ENCODE measurements at regions not wholly inside any gene's neighbourhood (a gene's known extent, or its start where the extent isn't known, plus 50 kb on each side); places are given as distances from the start of the nearest gene placed in this dataset.
"Not testable (repeated sequence)": the region's sequence is repeated elsewhere in the genome, so short reads cannot be mapped to it uniquely, and the experiment has no call there.

DNA sequence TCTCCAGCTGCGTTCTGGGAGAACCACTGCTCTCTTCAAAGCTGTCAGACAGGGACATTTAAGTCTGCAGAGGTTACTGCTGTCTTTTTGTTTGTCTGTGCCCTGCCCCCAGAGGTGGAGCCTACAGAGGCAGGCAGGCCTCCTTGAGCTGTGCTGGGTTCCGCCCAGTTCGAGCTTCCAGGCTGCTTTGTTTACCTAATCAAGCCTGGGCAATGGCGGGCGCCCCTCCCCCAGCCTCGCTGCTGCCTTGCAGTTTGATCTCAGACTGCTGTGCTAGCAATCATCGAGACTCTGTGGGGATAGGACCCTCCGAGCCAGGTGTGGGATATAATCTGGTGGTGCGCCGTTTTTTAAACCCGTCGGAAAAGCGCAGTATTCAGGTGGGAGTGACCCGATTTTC, 145.8 kb upstream of the FANCL start:
- DNase-seq; H3K36me3 Mint-ChIP-seq (ENCODE audit: low read depth); H3K27me3 Mint-ChIP-seq; POLR2A ChIA-PET; intact Hi-C loops (cut with DNase I, micrococcal nuclease); H3K9me3 Mint-ChIP-seq (ENCODE audit: low read depth); H3K4me1 Mint-ChIP-seq; H3K4me3 Mint-ChIP-seq; CTCF ChIA-PET; H3K27ac Mint-ChIP-seq; ATAC-seq: not testable (repeated sequence)

DNA sequence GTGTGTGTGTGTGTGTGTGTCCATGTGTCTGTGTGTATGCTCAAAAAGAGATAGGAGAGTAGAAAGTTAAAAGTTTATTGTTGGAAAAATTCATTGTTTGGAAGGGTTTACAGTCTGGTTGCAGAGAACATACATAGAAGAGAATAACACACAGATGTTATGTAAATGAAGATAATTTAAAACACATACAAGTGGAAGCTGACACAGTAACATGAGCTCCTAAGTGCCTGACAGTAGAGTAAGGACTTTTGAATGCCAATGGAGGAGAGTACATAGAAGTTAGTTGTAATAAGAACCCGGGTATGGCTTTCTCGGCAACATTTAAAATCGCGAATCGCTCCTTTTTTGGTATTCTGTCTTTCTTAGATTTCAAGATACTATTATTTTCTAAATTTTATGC, 137.0 kb upstream of the FANCL start:
- Mint-ChIP-seq H3K27me3 (peaks cover 2% of the 10 kb centered on the region), H3K4me1 (peaks cover 13% of the 10 kb centered on the region), H3K27ac (no peak overlapping the region), H3K4me3 (no peak overlapping the region), H3K36me3 (ENCODE audit: low read depth) (no peaks in the 10 kb centered on the region), H3K9me3 (ENCODE audit: low read depth) (no peaks in the 10 kb centered on the region)
- DNase-seq (no peak), ATAC-seq (no peak)
- CTCF ChIA-PET, result interaction anchor here (0.6 kb wide), 2 partner anchors 113 to 386 kb away, joined by 4 read pairs; no protein-coding TSS in a partner anchor
- POLR2A ChIA-PET, result no interaction called here
- intact Hi-C loops (cut with DNase I, micrococcal nuclease), result no loop called here

DNA sequence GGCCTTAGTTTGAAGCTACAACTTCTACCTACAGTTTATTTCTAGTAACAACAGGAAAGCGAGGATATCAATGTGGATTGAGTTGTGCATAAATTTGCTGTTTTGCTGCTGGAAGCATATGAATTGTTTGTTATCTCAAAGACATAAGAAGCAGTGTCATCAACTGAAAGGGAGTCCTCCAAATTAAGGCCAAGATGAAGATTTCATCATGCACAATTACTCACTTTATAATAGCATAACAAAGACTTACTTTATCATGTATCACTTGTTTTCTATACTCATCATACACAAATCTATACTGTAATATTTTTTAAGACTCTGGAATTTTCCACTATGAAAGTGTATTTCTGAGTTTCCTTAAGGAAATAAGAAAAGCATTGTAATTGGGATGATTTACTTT, 136.1 kb upstream of the FANCL start:
- H3K4me3 Mint-ChIP-seq, result no peak overlapping the region
- CTCF ChIA-PET, result no interaction called here
- DNase-seq (no peak), ATAC-seq (no peak)
- H3K27ac Mint-ChIP-seq, result no peak overlapping the region
- POLR2A ChIA-PET, result no interaction called here
- intact Hi-C loops (cut with DNase I, micrococcal nuclease), result loop anchor here in 1 of 2 experiments (2.0 kb wide), 1 partner anchor 26 kb away; no protein-coding TSS in a partner anchor
- no peaks in the 10 kb centered on the region for H3K36me3 Mint-ChIP-seq (ENCODE audit: low read depth)
- peaks cover 13% of the 10 kb centered on the region for H3K4me1 Mint-ChIP-seq
- H3K27me3 Mint-ChIP-seq, result peaks cover 6% of the 10 kb centered on the region
- no peaks in the 10 kb centered on the region for H3K9me3 Mint-ChIP-seq (ENCODE audit: low read depth)

DNA sequence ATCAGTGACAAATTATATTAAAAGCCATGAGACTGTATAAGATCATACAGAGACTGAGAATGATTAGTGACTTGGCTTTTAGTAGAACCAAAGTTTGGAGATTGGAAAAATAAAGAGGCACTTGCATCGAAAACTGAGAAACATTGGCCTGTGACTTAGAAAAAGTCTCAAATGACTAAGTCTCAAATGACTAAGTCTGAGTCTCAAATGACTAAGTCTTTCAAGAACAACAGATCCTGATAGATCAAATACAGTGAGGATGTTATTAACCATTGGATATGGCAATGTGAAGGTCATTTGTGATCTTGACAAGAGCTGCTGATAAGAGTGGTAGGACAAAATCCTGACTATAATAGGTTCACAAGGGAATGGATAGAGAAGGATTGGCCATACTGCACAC, 135.5 kb upstream of the FANCL start:
- peaks cover 8% of the 10 kb centered on the region for H3K27me3 Mint-ChIP-seq
- DNase-seq (no peak), ATAC-seq (peak; percentile 74)
- H3K4me3 Mint-ChIP-seq, result no peak overlapping the region
- no peaks in the 10 kb centered on the region for H3K9me3 Mint-ChIP-seq (ENCODE audit: low read depth)
- H3K27ac Mint-ChIP-seq, result no peak overlapping the region
- intact Hi-C loops (cut with DNase I, micrococcal nuclease), result loop anchor here (1.0 to 2.0 kb wide), 2 partner anchors 26 kb away; no protein-coding TSS in a partner anchor
- ChIA-PET POLR2A (no interaction called here), CTCF (no interaction called here)
- no peaks in the 10 kb centered on the region for H3K36me3 Mint-ChIP-seq (ENCODE audit: low read depth)
- H3K4me1 Mint-ChIP-seq, result peaks cover 13% of the 10 kb centered on the region

DNA sequence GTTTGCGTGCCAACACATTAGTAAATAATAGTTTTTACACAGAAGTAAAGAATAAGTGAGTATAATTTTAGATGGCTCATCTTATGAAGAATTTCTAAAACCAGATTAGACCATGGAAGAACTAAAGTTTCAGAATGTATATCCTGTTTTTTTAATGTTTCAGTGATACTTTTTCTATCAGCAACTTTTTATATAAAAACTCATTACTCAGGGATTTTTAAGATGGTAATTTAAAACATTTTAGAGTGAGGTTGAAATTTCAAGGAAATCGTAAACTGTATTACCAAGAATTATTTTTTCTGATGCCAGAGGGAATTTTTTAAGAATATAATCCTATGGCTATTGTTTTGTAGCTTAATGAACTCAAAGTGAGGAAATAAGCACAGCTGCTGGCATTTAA, 128.5 kb upstream of the FANCL start:
- H3K9me3 Mint-ChIP-seq (ENCODE audit: low read depth), result no peaks in the 10 kb centered on the region
- ATAC-seq, result no peak
- no peak overlapping the region for H3K4me3 Mint-ChIP-seq
- H3K4me1 Mint-ChIP-seq, result no peaks in the 10 kb centered on the region
- peaks cover 7% of the 10 kb centered on the region for H3K27me3 Mint-ChIP-seq
- no peak overlapping the region for H3K27ac Mint-ChIP-seq
- intact Hi-C loops (cut with DNase I, micrococcal nuclease), result no loop called here
- ChIA-PET POLR2A (no interaction called here), CTCF (no interaction called here)
- no peak for DNase-seq
- H3K36me3 Mint-ChIP-seq (ENCODE audit: low read depth), result no peaks in the 10 kb centered on the region

DNA sequence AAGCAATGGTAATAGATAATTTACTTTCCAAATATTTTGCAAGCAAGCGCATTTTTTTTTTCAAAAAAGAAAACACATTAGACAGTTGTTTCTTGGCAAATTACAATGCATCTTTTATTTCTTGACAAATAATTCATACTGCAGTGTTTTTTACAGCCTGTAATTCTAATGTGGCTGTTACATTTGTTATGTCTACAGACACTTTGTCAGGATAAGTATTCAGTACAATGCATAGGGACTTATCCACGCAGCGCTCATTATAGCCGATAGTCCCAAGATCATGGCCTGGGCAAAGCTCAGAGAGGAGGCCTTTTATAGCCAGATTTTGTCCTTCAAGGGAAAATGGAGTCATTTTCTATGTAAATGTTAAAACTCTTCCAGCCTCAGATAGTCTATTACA, 123.0 kb upstream of the FANCL start:
- DNase-seq (no peak), ATAC-seq (no peak)
- no peak overlapping the region for H3K27ac Mint-ChIP-seq
- POLR2A ChIA-PET, result no interaction called here
- no peak overlapping the region for H3K4me3 Mint-ChIP-seq
- peaks cover 11% of the 10 kb centered on the region for H3K27me3 Mint-ChIP-seq
- intact Hi-C loops (cut with DNase I, micrococcal nuclease), result no loop called here
- no peaks in the 10 kb centered on the region for H3K4me1 Mint-ChIP-seq
- CTCF ChIA-PET, result no interaction called here
- H3K36me3 Mint-ChIP-seq (ENCODE audit: low read depth), result no peaks in the 10 kb centered on the region
- no peaks in the 10 kb centered on the region for H3K9me3 Mint-ChIP-seq (ENCODE audit: low read depth)

DNA sequence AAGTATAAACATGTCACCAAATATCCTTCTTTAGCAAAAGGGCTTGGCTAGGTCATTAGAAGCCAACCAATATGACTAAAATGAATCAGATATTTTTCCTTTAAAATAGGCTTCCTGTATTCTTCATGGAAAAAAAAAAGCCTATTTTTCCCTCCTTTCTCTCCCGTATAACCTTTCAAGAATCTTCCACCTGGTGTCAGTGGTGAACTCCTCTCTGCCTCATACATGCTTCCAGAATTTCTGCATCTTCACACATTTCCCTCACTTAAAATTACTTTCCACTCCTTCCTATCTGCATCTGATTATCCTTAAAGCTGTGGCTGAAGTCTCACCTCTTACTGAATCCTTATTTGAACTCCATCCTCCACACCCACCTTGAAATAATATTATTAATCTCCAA, 116.9 kb upstream of the FANCL start:
- Mint-ChIP-seq H3K9me3 (ENCODE audit: low read depth) (no peaks in the 10 kb centered on the region), H3K4me3 (no peak overlapping the region), H3K4me1 (no peaks in the 10 kb centered on the region), H3K27ac (no peak overlapping the region), H3K36me3 (ENCODE audit: low read depth) (no peaks in the 10 kb centered on the region), H3K27me3 (peaks cover 32% of the 10 kb centered on the region)
- ATAC-seq (no peak), DNase-seq (no peak)
- ChIA-PET CTCF (no interaction called here), POLR2A (no interaction called here)
- intact Hi-C loops (cut with DNase I, micrococcal nuclease), result no loop called here

DNA sequence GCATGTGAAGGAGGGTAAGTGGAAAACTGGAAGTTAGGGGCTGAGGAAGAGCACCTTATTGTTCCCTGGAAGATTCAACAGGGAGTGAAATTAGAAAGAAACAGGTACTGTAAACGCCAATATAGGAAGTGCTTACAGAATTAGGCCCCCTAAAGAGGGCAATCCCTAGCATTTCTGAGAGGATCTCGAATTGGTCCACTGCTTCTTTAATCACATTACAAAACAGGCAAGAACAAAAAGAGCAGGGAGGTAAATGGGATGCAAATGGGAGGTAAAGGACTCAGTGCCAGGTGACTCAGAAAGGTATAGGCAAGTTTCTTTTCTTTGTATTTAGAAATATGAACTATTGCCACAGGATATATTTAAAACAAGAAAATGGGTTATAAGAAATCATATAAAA, 116.4 kb upstream of the FANCL start:
- intact Hi-C loops (cut with DNase I, micrococcal nuclease), result no loop called here
- peaks cover 30% of the 10 kb centered on the region for H3K27me3 Mint-ChIP-seq
- CTCF ChIA-PET, result no interaction called here

DNA sequence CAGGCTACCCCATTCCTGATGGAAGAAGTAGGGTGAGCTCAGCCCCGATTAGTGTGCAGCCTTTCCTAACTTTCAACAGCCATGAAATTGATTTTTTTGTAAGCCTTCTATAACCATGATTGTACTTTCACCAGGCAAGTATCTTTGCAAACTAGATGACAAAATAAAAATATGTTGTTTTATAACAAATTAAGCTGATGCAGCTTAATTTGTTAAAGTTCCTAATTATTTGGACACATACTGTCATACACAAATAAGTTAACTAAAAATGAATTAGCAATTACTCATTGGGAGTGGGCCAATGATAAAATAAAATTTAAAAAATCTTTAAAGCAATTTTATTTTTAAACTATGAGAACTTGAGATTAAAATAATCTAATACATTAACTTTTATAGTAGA, 113.1 kb upstream of the FANCL start:
- Mint-ChIP-seq H3K9me3 (ENCODE audit: low read depth) (no peaks in the 10 kb centered on the region), H3K4me1 (peaks cover 3% of the 10 kb centered on the region)
- CTCF ChIA-PET, result no interaction called here

More for the DNA sequence above, 116.4 kb upstream of the FANCL start:
- H3K27ac Mint-ChIP-seq, result no peak overlapping the region
- DNase-seq (no peak), ATAC-seq (no peak)
- POLR2A ChIA-PET, result no interaction called here
- no peak overlapping the region for H3K4me3 Mint-ChIP-seq
- no peaks in the 10 kb centered on the region for H3K9me3 Mint-ChIP-seq (ENCODE audit: low read depth)
- H3K4me1 Mint-ChIP-seq, result no peaks in the 10 kb centered on the region
- no peaks in the 10 kb centered on the region for H3K36me3 Mint-ChIP-seq (ENCODE audit: low read depth)

DNA sequence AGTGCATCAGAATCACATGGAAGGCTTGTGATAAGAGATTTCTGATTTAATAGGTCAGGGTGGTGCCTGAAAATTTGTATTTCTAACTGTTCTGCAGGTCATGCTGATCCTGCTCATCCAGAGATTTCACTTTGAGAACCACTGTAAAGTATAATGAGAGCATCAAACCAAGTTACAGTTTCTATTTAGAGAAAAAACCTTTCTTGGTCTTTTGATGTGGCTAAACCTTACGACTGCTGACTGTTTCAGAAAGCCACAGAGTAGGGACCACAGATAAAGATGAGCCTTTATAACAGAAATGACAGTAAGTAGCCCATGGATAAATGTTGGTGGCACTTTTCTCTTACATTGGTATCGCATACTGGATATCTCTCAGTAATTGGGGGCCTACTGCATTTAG, 109.4 kb upstream of the FANCL start:
- Mint-ChIP-seq H3K4me3 (no peak overlapping the region), H3K27me3 (peaks cover 43% of the 10 kb centered on the region), H3K9me3 (ENCODE audit: low read depth) (no peaks in the 10 kb centered on the region), H3K36me3 (ENCODE audit: low read depth) (no peaks in the 10 kb centered on the region), H3K27ac (no peak overlapping the region), H3K4me1 (peaks cover 3% of the 10 kb centered on the region)
- ATAC-seq (peak; percentile 90), DNase-seq (no peak)
- ChIA-PET CTCF (no interaction called here), POLR2A (no interaction called here)
- intact Hi-C loops (cut with DNase I, micrococcal nuclease), result loop anchor here (1.0 to 2.0 kb wide), 2 partner anchors 26 kb away; no protein-coding TSS in a partner anchor

More for the DNA sequence above, 113.1 kb upstream of the FANCL start:
- H3K4me3 Mint-ChIP-seq, result no peak overlapping the region
- intact Hi-C loops (cut with DNase I, micrococcal nuclease), result no loop called here
- POLR2A ChIA-PET, result no interaction called here
- no peak for ATAC-seq
- no peaks in the 10 kb centered on the region for H3K36me3 Mint-ChIP-seq (ENCODE audit: low read depth)
- peaks cover 38% of the 10 kb centered on the region for H3K27me3 Mint-ChIP-seq
- no peak overlapping the region for H3K27ac Mint-ChIP-seq
- DNase-seq, result no peak

DNA sequence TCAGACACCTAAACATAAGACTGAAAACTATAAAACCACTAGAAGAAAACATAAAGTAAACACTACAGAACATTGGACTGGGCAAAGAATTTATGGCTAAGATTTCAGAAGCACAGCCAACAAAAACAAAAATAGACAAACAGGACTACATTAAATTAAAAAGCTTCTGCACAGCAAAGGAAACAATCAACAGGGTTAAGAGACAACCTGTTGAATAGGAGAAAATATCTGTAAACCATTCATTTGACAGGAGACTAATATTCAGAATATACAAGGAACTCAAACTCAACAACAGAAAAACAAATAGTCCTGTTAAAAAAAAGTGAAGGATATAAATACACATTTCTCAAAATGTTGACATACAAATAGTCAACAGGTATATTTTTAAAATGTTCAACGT, 106.7 kb upstream of the FANCL start:
- H3K36me3 Mint-ChIP-seq (ENCODE audit: low read depth), result no peaks in the 10 kb centered on the region
- ChIA-PET CTCF (no interaction called here), POLR2A (no interaction called here)
- ATAC-seq (no peak), DNase-seq (no peak)
- peaks cover 3% of the 10 kb centered on the region for H3K4me1 Mint-ChIP-seq
- H3K4me3 Mint-ChIP-seq, result no peak overlapping the region
- H3K27me3 Mint-ChIP-seq, result peaks cover 30% of the 10 kb centered on the region
- H3K27ac Mint-ChIP-seq, result no peak overlapping the region
- peaks cover 1% of the 10 kb centered on the region for H3K9me3 Mint-ChIP-seq (ENCODE audit: low read depth)
- intact Hi-C loops (cut with DNase I, micrococcal nuclease), result no loop called here

DNA sequence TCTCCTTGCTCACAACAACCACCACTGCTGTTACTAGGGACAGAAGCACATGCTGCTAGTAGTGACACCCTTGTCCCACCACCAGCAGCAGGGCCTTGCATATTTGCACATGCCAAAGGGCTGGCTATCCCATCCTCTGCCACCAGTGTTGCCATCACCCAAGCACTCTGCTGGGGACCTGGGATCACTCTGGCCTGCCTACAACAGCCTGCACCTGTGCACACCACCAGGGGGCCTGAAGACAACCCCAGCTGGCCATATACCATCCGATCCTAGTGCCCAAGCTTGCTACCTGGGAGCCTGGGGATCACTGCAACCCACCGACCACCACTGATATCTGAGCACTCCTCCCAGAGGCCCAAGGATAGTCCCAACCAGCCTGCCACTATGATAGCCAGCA, 99.9 kb upstream of the FANCL start:
- intact Hi-C loops (cut with DNase I, micrococcal nuclease), result no loop called here
- DNase-seq (no peak), ATAC-seq (no peak)
- POLR2A ChIA-PET, result no interaction called here
- no peaks in the 10 kb centered on the region for H3K36me3 Mint-ChIP-seq (ENCODE audit: low read depth)
- CTCF ChIA-PET, result no interaction called here
- peaks cover 20% of the 10 kb centered on the region for H3K27me3 Mint-ChIP-seq
- H3K4me1 Mint-ChIP-seq, result no peaks in the 10 kb centered on the region
- no peak overlapping the region for H3K4me3 Mint-ChIP-seq
- no peak overlapping the region for H3K27ac Mint-ChIP-seq
- peaks cover 14% of the 10 kb centered on the region for H3K9me3 Mint-ChIP-seq (ENCODE audit: low read depth)
